NT2/D1 (cell line): ENCODE measurements at regions not wholly inside any gene's neighbourhood (a gene's known extent, or its start where the extent isn't known, plus 50 kb on each side); places are given as distances from the start of the nearest gene placed in this dataset.

Source experiments
- SUZ12 ChIP-seq: IDR thresholded peaks from 2 replicates; pipeline ENCODE4 v1.6.1; 2011; ENCODE audit not compliant: insufficient read length, insufficient read depth; ENCODE audit errors: extremely low read depth
- YY1 ChIP-seq: IDR thresholded peaks from 2 replicates; pipeline ENCODE4 v1.6.1; 2011; ENCODE audit not compliant: insufficient read length, insufficient read depth
- ZNF274 ChIP-seq: IDR thresholded peaks from 2 replicates; pipeline ENCODE4 v1.6.1; 2011; ENCODE audit warnings: mild to moderate bottlenecking, low read depth, low read length

GRCh38 chr13:20349564-20350381 is 117.7 kb upstream of the GJB6 start:
- TF ChIP-seq SUZ12 (no peak), ZNF274 (no peak), YY1 (no peak)
